Left ventricle myocardium inferior (tissue), 1 donor: ENCODE measurements at regions not wholly inside any gene's neighbourhood (a gene's known extent, or its start where the extent isn't known, plus 50 kb on each side); places are given as distances from the start of the nearest gene placed in this dataset. TPM values are rescaled to one million over a fixed set of nuclear protein-coding genes. Genes with fewer than 3 reads are reported as not detected.
"Not testable (repeated sequence)": the region's sequence is repeated elsewhere in the genome, so short reads cannot be mapped to it uniquely, and the experiment has no call there.

ENCODE experiments used
- DNase-seq: peaks from one replicate; pipeline ENCODE4 v3.0.0-alpha.2; 2020
- H3K27ac ChIP-seq: fragments of 200-600 bp; replicated peaks from 2 replicates; pipeline ENCODE4 v1.8.0; 2021
- H3K27me3 ChIP-seq: fragments of 200-600 bp; 2 replicates; pipeline ENCODE4 v1.8.0; 2021; ENCODE audit warnings: low read depth
- H3K36me3 ChIP-seq: fragments of 200-600 bp; 2 replicates; pipeline ENCODE4 v1.8.0; 2021
- H3K4me1 ChIP-seq: fragments of 200-600 bp; 2 replicates; pipeline ENCODE4 v1.8.0; 2021
- H3K4me3 ChIP-seq: fragments of 200-600 bp; 2 replicates; pipeline ENCODE4 v1.8.0; 2021; ENCODE audit warnings: mild to moderate bottlenecking, moderate library complexity
- H3K9me3 ChIP-seq: fragments of 200-600 bp; replicated peaks from 2 replicates; pipeline ENCODE4 v1.8.0; 2021
- CTCF ChIP-seq: fragments of 200-600 bp; IDR thresholded peaks from 2 replicates; pipeline ENCODE4 v1.8.0; 2021; ENCODE audit warnings: antibody characterized with exemption, mild to moderate bottlenecking, borderline replicate concordance
- intact Hi-C: fragments of 100-400 bp; cut with micrococcal nuclease; formaldehyde crosslinking; loops from one replicate; pipeline ENCODE4 v1.11.0; 2022
- microRNA-seq: library from miRNA; unstranded; fragments of <30 nt; microRNA quantifications from one replicate; pipeline ENCODE4 v1.2.0, GENCODE V29; 2020
- donor health status: DM: no; HTN: yes; CAD: no; lungs with severe emphysema.

- Histone ChIP-seq H3K36me3 (no peaks in the 10 kb centered on the region), H3K27me3 (no peaks in the 10 kb centered on the region), H3K9me3 (no peaks in the 10 kb centered on the region), H3K4me1 (no peaks in the 10 kb centered on the region), H3K4me3 (no peak overlapping the region), H3K27ac (no peak overlapping the region)
- DNase-seq, result no peak
- TF ChIP-seq CTCF, result peak; percentile 72
- intact Hi-C loops, result loop anchor here (10.0 kb wide), 1 partner anchor 146 kb away; no protein-coding TSS in a partner anchor
Observed at GRCh38 chr11:90288212-90288821, 65.5 kb upstream of the CHORDC1 start.

GRCh38 chr11:90286640-90287039 lies 63.8 kb upstream of the CHORDC1 start:
- Histone ChIP-seq H3K9me3 (no peaks in the 10 kb centered on the region), H3K36me3 (no peaks in the 10 kb centered on the region), H3K4me1 (no peaks in the 10 kb centered on the region), H3K27me3 (no peaks in the 10 kb centered on the region), H3K27ac (no peak overlapping the region), H3K4me3 (no peak overlapping the region)
- TF ChIP-seq CTCF, result no peak
- intact Hi-C loops, result loop anchor here (10.0 kb wide), 1 partner anchor 148 kb away; no protein-coding TSS in a partner anchor
- DNase-seq, result no peak

- Histone ChIP-seq H3K27ac (no peak overlapping the region), H3K36me3 (no peaks in the 10 kb centered on the region), H3K9me3 (no peaks in the 10 kb centered on the region), H3K4me1 (no peaks in the 10 kb centered on the region), H3K4me3 (no peak overlapping the region), H3K27me3 (no peaks in the 10 kb centered on the region)
- no peak for TF ChIP-seq CTCF
- DNase-seq, result no peak
- intact Hi-C loops, result loop anchor here (10.0 kb wide), 1 partner anchor 151 kb away; no protein-coding TSS in a partner anchor
Observed at GRCh38 chr11:90284171-90284570, 61.3 kb upstream of the CHORDC1 start.

- H3K4me1 ChIP-seq, H3K27me3 ChIP-seq, DNase-seq, H3K9me3 ChIP-seq, H3K36me3 ChIP-seq, H3K4me3 ChIP-seq, H3K27ac ChIP-seq: not testable (repeated sequence)
- intact Hi-C loops, result loop anchor here (10.0 kb wide), 1 partner anchor 152 kb away; no protein-coding TSS in a partner anchor
Observed at GRCh38 chr11:90282551-90283071, 59.8 kb upstream of the CHORDC1 start.

- H3K36me3 ChIP-seq, result no peaks in the 10 kb centered on the region
- intact Hi-C loops, result no loop called here
- DNase-seq, result no peak
- H3K9me3 ChIP-seq, result no peaks in the 10 kb centered on the region
- no peak overlapping the region for H3K27ac ChIP-seq
- TF ChIP-seq CTCF, result no peak
- no peaks in the 10 kb centered on the region for H3K4me1 ChIP-seq
- H3K4me3 ChIP-seq, result no peak overlapping the region
- H3K27me3 ChIP-seq, result no peaks in the 10 kb centered on the region
Observed at GRCh38 chr11:90274362-90274761, 51.5 kb upstream of the CHORDC1 start.

Small RNA genes in the stretch of these regions (microRNA-seq; reads per million reads assigned to microRNA genes)
- not detected for gene MIR1261
- not detected for gene MIR4490
